ENCODE measurements at regions not wholly inside any gene's neighbourhood (a gene's known extent, or its start where the extent isn't known, plus 50 kb on each side); places are given as distances from the start of the nearest gene placed in this dataset.

DNA sequence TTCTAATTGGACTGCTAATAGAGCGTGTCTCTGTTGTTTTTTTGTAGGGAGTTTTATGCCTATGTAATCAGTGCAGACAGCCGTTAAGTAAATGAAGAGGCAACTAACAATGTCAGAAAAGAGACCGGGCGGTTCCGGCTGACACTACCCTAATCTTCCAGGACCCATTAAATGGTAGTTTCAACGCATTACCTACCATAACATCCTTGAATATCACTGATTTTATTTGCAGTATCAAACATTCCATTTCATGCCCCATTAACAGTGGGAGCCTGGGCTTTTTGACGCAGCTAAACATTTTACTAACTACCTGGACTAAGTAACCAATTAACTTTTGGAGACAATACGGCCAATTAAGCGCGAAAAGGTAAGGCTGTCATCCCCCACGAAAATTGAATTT is 832.9 kb upstream of the NR2F2 start:
- TF ChIP-seq CTCF (conservative IDR thresholded peaks at IDR 0.05; ENCODE audit: low read length) (no peak), EZH2phosphoT487 (IDR thresholded peaks at IDR 0.05; ENCODE audit: borderline replicate concordance) (no peak)
